HG02943 (cell line): ENCODE measurements at regions not wholly inside any gene's neighbourhood (a gene's known extent, or its start where the extent isn't known, plus 50 kb on each side); places are given as distances from the start of the nearest gene placed in this dataset.

Experiments
- ATAC-seq: cut with Tn5 transposase; IDR thresholded peaks from one replicate; pipeline ENCODE4 v1.9.1; 2021; ENCODE audit warnings: mild to moderate bottlenecking, low read depth, moderate library complexity; ENCODE audit not compliant: unreplicated experiment

DNA sequence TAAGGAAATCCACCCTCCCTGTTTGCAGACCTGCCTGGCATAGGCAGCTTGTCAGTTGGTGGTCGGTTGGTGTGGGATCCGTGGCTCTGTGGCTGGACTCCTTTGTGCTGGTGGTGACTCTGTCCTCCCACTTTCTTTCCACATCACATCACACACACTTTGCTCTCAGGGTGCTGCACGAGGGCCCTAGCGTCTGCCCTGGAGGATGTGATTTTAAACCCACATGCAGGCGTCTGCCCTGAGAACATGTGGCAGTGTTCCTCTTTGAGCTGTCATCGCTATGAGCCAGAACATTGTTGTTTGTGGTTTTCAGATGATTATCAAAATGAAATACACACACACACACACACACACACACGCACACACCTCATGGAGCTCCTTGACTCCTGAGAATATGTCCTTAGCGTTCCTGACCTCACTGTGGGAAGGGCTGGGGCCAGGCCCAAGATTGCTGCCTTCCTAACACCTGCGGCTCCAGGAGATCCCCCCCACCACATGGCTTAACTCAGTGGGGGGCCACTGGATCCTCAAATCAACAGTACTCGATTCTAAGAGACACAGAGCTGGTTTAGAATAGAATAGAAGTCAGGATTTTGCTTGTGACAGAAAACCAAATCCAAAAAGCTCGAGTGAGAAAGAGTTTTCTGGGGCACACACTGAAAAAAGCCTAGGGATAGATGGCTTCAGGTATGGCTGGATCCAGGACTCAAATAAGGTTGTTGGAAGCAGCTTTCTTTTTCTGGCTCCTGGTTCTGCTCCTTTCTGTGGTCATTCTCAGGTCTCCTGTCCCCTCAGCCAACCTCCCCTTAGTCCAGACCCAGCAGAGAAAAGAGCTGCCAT, 54.8 kb downstream of the RTP5 start:
- no peak for ATAC-seq

DNA sequence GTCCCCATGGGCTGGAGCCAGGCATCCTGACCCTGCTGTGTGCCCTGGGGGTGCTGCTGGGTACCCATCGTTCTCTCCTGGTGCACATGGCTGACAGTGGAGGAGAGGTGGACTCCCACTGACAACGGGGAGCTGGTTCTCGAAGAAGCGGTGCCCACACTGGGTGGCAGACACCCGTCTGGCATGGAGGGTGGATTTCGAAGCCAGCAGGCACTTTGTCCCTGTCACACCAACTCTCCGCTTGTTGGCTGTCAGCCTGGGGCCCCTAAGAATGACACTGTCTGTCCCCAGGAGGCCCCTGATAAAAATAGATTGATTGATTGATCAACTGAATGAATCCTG, 55.4 kb downstream of the RTP5 start:
- ATAC-seq = no peak

DNA sequence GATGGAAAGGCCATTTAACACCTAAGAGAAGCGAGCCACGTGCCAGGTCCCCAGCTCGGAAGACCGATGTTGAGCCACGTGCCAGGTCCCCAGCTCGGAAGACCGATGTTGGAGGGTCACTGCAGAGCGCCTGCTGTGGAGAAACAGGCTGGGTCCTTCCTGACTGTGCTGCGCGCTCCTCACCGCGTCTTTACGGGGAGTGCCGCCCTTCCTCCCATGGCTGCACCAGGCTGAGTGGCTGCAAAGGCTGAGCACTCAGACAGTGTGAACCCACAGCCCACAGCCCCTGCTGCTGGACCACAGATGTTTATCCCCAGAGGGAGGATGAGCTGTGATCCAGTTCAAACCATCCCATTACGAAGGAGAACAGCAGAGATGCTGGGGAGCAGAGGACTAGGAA, 55.7 kb downstream of the RTP5 start:
- no peak for ATAC-seq

DNA sequence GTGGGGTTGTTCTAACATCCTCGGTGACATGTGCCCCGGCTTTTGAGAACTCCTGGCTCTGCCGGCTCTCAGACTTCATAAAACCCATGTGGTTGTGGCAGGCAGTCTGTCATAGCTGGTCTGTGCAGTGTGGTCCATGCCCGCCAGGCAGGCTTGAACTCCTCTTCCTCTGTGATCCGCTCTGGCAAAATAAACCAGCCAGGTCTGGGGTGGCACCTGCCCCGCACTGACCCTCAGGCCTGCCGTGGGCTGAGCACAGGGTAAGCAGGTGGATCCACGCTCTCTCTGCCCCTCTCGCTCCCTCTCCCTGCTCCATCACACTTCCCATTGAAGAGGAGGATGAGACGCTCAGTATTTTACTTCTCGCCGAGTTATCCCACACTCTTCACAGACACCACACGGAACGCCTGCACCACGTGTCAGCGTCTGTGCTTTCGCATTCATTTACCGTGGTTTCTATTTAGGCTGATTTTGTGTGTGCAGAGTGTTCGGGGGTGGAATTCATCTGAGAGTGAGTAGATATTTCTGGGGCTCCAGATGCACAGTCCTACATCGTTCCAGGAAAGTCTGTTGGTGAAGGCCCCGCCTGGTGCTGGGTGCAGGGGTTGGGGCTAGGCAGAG, 56.4 kb downstream of the RTP5 start:
- ATAC-seq = no peak

DNA sequence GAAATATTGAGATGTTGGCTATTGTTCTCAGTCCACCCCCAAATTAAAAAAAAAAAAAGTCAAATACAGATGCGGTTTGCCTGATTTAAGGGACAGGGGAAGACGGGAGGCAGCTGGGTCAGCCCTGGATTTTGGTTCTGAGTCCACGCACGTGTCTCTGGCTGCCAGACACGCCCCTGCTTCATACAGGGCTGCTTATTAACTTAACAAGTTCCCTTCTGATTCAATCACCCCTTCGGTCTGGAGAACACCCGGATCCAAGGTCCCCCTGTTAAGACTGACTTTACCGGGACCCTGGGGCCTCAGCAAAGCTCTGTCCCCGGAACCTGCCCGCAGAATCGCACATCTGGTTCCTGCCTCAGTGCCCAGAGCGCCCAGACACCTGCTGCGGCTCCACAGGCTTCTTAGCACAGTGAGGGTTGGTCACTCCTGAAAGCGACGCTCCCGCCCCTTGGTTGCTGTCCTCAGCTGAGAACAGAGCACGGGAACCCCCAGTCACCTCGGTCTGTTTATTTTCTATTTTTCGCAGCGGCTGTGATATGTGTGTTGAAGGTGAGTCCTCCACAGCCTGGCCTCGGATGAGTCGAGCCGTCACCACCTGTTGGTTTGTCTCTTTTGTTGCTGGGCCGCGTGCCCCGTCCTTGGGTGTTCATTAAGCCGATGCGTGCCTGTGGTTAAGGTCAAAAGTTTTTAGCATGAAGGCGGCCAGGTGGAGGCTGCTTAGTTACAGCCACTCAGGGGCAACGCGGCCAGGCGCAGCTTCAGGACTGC, 57.2 kb downstream of the RTP5 start:
- ATAC-seq = no peak

DNA sequence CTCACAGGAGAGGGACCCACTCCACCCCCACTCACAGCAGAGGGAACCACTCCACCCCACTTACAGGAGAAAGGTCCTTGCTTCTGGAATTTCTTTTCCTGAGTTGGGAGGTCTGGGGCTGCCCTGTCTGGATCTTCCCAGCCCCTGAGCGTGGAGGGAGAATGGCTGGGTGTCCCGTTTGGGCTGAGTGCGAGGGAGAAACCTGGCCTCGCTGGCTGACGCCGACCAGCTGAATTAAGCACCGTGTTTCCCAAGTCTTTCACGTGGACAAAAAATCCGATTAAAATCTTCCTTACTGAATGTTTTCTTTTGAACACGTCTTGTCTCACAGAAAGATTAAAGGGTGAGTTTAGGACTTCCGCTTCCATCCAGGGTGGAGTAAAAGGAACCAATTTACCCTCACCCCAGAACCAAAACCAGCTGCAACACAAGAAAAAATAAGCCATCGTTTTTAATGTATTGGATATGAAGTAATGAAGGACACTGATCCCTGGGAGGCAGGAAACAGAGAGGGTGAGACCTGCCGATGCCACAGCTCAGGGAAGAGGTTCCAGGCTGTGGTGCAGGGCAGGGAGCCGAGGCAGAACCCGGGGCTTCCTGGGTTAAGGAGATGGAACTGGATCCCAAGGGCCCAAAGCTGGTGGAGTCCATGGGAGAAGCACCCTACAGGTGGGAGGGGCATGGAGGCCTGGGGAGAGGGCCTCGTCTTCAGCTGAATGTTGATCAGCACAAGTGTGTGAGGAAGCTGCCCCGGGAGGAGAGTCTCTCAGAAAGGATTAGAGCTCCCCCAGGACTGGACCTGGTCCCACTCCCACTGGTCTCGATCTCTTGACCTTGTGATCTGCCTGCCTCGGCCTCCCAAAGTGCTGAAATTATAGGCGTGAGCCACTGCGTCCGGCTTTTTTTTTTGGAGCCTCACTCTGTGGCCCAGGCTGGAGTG, 60.3 kb downstream of the RTP5 start:
- ATAC-seq = no peak

DNA sequence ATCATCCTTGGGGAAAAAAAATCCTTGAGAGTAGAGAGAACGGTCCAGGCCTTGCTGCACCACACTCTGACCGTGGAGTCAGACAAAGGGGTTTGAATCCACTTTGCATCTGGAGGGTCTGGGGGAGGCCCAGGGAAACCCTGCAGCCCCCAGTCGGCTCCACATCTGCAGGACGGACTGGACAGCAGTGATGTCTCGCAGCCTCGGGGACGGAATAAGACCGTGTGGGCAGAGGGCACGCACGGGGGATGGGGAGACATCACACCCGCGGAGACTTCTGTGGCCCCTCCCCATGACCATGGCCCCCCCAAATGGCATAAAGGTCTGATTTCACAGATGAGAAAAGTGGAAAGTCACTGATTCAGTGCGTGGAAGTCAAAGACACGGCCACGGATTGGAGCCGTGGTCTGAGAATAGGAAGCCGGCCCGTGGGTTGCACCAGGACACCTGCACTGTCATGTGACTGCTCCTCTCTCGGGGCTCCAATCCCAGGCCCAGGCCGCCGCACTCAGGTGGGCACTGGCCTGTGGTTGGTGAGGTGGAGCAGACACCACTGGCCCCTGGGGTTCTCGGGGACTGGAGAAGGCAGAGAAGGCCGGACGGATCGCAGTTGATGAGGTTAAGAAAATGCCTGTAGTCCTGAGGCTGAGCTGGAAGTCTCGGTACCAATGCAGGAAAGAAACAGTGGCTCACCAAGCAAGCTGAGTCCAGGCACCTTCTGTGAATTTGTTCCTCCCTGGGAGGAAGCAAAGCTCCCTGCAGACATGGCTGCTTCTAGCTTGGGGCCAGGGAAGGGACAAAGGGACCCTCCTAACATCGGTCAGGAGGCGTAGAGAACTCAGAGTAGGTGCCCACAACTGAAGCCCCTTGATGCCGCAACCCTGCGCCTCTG, 61.8 kb downstream of the RTP5 start:
- ATAC-seq = no peak

DNA sequence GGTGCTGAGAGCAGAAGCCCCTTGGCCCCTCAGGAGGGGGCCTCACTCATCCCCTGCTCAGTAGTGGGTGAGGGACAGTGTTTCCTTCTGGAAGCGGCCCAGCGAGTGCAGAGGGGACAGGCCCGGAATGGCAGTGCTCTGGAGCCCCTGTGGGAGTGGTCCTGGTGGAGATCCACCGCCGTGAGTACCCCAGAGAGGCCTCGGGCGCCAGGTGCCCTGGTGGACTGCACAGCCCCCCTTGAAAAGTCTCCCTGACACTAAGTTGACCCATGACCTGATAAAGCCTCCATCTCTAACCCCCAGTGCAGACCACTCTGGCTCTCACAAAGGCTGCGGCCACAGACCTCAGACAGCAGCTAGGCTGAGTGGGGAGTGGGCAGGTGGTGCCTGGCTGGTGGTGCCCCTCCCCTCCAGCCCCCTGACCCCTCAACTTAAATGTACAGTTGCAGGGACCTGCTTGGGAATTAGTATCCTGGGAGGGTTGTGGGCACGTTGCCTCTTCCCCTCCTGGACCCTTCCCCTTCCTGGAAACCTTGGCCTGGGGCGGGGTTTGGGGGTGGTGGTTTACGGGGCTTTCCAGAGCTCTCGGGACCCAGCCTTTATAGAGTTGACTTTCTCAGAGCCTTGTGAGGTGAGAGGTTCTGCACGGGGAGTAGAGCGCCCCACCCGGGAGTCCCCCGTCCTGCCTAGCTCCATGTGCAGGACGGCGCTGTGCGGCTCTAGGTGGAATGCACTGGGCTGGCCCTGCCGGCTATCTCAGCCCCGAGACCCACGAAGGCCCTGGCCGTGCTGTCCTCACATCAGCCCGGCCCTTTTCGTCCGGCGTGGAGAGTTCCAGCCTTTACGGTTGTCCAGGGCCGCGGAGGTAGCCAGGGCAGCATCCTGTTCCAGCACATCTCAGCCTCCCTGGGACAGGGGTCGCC, 62.7 kb downstream of the RTP5 start:
- no peak for ATAC-seq

DNA sequence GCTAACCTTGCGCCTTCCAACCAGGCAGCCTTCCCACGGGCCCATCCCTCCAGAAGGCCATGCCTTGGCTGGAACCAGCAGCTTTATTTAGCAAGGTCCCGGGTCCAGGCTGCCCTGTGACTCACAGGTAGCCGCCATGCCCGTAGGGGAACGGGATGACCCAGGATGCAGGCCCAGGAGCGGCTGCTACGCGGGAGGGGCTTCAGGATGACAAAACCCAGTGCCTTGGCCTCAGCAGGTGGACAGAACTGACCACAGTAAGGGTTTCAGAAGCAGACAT, 63.3 kb downstream of the RTP5 start:
- ATAC-seq = no peak

DNA sequence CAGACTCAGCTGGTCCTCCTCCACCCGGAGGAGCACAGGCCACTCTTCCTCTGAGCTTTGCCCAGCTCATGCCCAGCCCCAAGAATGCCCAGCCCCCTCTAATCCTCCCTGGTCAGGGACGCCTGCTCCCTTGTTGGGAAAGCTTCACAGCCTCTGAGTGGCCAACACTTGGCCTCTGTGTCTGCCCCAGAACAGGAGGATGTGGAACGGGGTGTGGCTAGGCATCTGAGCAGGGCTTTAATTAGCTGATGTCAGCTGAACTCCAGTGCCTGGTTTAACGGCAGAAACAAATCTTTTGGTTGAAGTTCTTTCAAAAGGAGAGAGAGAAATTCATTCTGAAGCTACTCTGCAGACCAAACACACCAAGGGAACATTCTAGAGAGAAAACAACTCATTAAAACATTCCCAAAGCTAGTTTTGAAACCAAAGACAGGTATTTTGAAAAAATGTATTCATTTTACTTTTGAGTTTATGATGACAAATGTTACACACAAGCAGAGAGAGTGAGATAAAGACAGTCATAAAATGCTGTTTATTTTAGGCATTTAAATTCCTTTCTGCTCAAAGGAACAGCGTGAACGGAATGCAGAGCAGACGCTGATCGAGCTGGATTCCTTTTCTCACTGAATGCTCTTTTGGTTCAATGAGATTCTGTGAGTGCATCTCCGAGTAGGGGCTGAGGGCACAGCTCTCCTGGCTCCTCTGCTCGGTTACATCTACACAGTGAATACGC, 63.8 kb downstream of the RTP5 start:
- no peak for ATAC-seq

DNA sequence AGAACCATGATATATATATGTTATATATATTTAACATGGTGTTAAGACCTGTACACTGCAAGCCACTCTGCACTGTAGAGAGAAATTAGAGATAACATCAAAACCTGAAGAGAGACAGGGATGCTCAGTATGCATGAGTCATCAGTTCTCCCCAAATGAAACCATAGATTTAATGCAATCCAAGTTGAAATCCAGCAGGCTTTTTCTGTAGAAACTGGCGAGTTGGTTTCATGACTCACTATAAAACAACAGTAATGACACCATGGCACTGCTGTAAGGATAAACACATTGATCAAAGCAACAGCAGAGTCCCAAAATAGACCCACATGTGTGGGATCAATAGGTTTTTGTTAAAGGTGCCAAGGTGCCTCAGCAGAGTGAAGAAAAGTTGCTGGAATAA, 65.8 kb downstream of the RTP5 start:
- ATAC-seq = no peak

DNA sequence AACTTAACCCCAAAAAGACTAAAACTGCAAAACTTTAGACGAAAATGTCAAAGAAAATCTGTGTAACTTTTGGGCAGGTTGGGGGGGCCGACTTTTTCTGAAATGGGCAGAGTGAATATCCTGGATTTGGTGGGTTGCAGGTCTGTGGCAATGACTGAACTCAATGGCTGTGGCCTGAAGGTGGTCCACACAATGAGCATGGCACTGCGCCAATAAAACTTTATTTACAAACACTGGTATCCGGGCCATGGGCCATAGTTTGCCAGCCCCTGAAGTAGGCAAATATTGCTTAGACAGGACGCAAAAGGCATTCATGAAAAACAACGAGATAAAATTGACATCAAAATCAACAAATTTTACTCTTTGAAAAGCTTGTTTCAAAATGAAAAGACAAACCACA, 66.2 kb downstream of the RTP5 start:
- ATAC-seq = no peak

DNA sequence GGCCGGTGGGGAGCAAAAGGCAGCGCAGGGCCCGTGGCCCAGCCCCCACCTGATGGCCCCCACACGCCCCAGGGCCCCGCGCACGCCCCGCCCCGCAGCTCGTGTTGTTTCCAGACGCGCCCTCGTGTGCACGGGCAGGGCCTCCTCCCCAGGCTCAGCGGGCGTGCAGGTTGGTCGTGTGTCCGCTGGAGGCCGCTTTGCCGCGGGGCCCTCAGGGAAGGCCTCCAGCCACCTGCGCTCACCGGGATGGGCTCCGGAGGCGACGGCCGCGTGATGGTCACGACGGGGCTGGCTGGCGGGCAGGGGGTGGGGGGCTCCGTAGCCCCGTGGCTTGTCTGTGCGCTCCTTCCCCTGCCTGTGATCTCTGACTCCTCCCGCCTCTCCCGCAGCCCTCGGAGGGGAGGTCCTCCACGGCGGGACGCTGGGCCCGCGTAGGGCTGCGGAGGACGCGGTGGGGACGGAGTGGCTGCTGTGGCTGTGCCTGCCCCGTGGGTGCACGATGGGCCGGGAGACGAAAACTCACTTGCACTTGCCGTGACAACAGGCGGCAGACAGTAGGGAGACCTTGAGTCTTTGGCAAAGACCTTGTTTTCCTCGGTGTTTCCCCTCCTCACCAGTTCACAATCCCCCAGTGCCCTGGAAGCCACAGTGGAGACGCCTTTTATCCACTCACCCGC, 67.1 kb downstream of the RTP5 start:
- ATAC-seq = no peak

DNA sequence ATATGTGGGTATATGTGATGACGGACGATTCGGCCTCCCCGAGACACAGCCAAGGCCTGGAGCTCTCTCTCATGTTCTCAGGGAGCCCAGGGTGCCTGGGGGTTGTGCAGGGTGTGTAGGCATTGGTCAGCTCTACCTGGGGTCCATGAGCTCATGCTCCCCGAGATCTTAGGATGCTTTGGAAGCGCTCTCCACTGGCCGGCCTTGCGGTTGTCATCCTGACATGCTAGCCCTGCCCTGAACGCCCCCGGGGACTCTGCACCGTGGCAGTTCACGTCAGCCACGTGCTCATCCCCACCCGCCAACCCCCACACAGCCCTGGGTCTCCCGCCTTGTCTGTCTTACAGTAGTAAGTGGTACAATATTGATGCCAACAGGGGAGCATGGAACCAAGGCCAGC, 67.8 kb downstream of the RTP5 start:
- no peak for ATAC-seq

DNA sequence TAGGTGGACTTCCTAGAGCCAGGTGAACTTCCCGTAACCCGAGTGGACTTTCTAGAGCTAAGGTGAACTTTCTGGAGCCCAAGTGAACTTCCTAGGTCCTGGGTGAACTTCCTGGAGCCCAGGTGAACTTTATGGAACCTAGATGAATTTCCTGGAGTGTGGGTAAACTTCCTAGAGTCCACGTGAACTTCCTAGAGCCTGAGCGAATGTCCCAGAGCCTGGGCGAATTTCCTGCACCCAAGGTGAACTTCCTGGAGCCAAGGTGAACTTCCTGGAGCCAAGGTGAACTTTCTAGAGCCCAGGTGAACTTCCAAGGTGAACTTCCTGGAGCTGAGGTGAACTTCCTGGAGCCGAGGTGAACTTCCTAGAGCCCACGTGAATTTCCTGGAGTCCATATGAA, 70.0 kb downstream of the RTP5 start:
- ATAC-seq = no peak

DNA sequence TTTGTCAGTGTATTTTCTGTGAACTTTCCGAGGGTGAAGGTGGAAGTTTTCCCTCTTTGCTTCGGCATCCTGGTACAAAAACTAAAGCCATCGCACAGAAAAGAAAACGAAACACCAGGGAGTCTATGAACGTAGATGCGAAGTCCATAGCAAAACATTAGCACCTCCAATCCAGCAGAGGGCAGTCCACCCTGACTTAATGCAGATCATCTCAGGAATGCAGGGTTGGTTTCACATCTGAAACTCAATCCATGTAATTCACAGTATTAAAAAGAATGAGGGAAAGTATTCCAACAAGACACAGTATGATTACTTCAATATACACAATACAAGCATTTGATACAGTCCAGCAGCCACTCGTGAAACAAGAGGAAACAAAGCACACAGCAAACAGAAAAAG, 70.8 kb downstream of the RTP5 start:
- no peak for ATAC-seq

DNA sequence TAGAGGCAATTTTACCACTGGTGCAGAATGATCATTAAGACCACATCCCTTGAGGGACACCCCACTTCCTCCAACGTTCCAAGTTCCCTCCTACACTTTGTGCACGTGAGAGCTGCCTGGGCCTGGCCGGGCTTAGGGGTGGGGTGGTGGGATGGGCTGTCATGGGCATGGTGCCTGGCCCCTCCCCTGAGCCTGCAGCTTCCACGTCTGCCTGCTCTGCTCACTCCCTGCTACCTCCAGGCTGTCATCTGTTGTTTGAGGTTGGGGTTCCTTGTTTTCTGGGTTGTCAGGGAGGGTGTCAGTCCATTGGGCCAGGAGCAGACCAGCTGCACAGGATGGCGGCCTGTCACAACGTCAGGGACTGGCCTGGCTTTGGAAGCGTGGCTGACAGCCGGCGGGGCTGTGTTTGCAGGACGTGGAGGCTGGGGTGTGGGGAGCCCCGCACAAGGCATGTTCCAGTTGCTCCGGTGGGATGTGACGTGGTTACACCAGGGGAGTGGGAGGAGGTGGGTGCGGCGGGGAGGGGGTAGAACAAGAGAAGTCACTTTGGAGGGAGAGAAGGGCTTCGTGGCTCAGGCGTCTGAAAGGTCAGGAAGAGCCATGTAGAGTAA, 72.3 kb downstream of the RTP5 start:
- ATAC-seq = no peak
